GM18867 (cell line): ENCODE measurements at regions not wholly inside any gene's neighbourhood (a gene's known extent, or its start where the extent isn't known, plus 50 kb on each side); places are given as distances from the start of the nearest gene placed in this dataset.
"Not testable (repeated sequence)": the region's sequence is repeated elsewhere in the genome, so short reads cannot be mapped to it uniquely, and the experiment has no call there.

Experiments
- ATAC-seq: cut with Tn5 transposase; IDR thresholded peaks from one replicate; pipeline ENCODE4 v1.9.1; 2021; ENCODE audit warnings: mild to moderate bottlenecking, moderate library complexity; ENCODE audit not compliant: unreplicated experiment

DNA sequence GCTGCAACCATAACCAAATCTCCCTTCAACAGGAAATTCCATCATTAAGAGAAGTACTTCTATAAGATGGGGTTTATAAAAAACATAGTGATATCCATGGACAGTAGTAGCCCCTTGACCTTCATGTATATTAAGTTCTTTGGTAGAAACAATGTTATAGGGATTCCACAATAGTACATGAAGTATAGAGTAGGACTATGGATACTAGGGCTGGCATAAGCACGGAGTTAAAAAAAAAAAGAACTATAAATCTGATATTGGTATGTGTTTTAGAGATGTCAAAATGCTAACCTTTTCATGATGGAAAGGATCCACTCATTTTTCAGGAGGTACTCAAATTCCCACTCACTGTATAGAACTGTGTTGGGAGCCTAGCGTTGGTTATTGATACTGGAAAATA lies 337.6 kb downstream of the FGF10 start:
- no peak for ATAC-seq

DNA sequence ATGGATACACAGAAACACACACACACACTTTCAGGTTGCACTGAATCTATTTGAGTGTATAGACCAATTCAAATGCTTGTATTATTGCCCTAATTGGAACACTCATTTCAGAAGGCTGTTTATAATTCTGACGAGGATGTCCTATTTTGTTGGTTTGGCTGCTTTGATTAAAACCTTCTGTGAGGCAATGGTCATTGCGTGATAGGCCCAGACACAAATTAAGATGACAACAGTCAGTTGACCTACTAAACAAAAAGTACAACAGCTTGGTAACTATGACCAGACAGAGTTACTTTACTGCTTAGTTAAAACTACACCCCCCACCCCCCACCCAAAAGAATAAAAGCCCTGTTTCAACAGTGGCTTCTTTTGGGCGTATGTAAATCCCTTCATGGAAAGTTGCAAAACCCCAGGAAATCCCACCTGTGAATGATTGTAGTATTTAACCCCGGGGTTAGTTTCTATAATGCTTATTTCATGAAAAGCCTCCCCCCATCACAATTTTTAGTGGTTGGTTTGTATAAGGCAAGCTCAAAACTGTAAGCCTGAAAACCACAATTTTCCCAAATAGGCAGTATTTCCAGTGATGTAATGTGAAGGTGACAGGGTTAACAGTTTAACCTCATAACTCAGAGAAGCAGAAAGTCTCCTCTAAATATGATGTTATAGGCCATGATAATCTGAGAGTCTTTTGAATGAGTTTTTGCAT lies 340.8 kb downstream of the FGF10 start:
- peak; percentile 56 for ATAC-seq

DNA sequence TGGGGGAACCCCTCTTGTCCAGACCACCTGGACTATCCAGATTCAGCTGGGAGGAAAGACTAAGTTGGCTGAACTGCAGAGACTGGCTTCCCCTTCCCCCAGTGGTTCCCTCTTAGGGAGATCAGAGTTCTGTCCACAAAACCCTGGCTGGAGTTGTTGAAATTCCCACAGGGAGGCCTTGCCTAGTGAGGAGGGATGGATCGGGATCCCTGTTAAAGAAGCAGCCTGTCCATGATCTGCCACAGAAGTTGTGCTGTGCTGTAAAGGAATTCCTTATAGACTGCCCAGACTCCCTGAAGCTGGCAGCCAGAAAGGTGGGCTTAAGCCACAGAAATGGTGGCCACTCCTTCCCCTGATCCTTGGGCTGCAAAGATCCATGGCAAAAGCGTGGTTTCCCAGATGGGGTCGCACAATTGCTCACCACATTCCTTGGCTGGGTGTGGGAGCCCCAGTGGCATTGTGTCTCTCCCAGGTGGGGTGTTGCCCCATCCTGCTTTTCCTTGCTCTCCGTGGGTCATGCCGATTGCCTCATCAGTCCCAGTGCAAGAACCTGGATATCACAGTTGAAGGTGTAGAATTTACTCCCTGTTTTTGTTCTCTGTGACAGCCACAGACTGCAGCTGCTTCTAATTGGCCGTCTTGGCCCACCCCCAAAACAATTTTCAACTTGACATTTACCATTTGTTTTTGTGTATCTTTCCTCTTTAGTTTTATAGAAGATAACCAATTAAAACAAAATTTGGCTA lies 342.4 kb downstream of the FGF10 start:
- ATAC-seq: no peak

DNA sequence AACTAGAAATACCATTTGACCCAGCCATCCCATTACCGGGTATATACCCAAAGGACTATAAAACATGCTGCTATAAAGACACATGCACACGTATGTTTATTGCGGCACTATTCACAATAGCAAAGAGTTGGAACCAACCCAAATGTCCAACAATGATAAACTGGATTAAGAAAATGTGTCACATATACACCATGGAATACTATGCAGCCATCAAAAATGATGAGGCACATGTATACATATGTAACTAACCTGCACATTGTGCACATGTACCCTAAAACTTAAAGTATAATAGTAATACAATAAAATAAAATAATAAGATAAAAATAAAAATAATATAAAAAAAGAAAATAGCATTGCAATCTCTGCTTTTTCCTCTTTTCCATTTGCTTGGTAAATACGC lies 344.7 kb downstream of the FGF10 start:
- not testable (repeated sequence) for ATAC-seq

DNA sequence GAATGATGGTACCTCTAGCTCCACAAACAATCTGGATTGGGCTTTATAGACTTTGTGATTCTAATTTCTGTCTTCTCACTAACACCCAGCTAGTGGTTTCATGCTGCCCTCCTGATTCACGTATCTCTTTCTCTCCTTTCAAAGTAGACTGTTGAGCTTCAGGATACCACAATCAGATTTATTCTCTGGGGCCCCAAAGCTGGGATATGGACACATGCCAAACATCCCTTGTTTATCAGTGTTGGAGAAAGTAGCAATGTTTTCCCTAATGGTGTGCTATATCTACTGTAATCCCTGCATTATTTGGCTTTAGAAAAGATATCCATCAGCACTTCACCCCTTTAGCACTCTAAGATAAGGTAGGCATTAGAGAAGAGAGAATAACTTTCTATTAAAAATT lies 361.0 kb downstream of the FGF10 start:
- ATAC-seq: no peak

DNA sequence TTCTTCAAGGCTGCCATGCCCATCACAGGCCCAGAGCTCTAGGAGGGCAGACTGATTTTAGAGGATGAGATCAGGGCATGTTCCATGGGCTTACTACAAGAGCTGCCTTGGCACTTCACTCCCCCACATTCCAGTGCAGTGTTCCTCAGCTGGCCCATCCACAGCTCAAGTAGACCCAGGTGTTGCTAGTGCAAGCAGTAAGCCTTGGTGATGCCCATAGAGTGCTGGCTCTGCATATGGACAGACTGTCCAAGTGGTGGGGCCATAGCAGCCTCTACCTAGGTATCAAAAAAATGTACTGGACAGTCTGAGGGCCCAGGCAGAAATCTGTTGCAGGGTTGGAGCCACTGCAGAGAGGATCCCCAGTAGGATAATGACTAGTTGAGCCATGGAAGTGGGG lies 366.6 kb downstream of the FGF10 start:
- no peak for ATAC-seq

DNA sequence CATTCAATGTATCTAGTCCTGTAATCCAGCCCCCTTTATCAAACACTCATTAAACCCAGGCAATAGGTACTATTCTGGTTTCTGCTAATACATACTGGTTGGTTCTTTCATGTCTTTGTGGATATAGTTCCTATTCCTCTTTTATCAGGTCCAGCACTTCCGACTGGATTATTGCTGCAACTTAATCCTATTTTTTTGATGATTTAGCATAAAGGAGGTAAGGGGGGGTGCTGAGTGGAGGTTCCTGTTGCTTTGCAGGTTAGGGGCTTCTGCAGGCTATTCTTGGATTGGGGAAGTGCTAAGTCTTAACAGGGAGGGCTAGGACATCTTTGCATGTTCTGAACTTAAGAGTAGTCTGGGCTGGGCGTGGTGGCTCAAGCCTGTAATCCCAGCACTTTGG lies 377.7 kb downstream of the FGF10 start:
- no peak for ATAC-seq

DNA sequence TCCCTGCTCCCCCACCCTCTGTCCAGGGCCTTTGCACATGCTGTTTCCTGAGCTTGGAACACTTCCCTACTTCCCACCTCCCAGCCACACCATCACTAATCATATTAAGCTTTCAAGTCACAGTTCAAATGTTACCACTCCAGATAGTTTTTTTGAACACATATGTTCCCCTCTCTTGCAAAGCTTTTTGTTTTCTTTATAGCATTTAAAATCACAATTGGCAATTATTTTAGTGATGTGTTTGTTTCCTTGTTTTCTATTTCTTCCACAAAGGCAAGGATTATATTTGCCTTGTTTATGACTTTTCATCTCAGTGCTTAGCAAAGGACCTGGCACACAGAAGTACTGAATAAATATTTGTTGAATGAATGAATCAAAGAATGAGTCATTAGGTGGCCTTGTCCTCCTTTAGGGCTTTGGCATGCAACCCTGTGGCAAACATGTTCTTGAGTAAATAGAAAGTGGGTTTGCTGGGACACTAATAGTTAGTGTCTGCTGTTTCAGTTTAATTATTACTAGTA lies 386.8 kb downstream of the FGF10 start:
- no peak for ATAC-seq

DNA sequence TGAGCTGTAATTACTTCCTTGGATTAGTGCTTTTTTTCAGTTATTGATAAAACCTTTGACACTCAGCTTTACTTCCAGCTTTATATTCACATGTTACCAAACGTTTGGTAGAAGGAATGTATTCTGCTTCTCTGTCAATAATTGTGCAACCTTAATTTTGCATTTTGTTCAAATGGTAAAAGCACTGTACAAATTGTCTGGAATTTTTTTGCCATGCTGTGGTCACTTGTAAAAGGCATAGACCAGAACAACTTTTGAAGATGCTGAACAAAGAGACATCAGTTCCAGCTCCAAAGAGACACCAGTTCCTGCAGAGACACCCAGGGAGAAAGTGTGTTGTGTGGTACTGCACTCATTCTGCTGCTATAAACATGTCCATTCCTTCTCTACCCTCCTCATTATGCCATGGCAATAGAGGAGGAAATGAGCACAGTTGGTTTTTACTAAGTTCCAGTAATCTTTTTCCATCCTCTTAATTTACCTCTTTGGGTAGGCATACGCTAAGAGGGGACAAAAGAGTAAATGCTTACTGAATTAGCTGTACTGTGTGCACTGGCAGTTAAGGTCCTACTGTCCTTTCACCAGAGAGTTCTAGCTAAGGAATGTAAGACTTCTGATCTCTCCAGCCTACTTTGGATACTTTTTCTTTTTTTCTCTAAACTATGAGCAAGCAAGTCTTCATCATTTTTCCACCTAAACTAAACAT lies 387.4 kb downstream of the FGF10 start:
- ATAC-seq: no peak

DNA sequence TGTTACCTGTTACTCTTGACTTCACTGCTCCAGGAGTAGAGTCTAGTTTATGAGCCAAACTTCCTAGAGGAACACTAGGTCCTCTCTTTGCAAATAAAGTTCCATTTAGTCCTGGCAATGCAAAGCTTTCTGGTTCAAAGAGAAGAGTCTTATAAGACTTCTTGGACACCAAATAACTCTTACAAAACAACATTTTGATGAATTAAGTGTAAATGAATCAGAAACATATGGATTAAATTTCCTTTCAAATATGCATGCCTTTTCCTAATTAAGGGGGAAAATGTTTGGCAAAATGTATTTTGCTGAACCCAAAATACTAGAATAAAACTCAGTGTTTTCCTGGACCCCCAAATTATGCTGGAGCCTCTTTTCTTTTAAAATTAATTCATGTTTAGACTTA lies 388.0 kb downstream of the FGF10 start:
- ATAC-seq: no peak

DNA sequence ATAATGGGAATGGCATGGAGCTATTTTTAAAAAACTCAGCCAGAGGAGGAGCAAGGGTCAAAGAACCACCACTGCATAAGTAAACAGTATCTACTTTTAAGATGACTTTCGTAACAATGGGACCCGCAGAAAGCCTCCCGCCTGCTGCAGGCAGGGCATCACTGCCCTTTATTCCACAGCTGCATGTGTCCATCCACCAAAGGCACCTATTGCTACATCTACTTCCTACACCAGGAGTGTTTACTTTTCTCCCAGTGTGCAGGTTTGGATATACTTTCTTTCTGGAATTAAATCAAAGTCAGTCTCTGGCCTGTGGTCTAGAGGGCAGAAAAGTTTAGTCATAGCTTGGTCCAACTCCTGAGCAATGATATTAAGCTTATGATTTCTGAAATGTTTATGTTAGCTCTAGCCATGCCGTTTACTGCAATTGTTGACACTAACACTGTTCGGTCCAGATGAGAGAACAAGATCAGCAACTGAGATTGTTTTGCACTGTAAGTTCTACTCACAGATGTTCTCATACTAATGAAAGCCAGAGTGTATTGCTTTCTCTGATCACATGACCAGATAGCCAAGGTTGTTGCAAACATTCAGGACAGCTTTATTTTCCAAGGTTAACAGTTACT lies 391.5 kb downstream of the FGF10 start:
- ATAC-seq: no peak

DNA sequence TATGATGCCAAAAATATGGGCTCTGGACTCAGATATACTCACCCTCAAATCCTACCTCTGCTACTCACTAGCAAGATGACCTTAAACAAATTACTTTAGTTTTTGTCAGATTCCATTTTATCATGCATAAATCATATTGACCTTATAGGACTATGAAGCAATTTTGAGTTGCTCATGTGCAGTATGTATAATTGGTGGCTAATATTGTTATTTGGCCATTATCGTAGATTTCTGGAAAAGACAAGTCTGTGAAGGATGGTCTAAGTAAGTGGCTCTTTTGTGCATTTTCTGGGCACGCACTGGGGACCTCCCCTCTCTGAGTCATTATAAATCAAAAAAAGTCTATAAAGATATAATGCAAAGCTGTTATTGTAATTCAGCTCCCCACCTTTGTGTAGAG lies 393.0 kb downstream of the FGF10 start:
- no peak for ATAC-seq

DNA sequence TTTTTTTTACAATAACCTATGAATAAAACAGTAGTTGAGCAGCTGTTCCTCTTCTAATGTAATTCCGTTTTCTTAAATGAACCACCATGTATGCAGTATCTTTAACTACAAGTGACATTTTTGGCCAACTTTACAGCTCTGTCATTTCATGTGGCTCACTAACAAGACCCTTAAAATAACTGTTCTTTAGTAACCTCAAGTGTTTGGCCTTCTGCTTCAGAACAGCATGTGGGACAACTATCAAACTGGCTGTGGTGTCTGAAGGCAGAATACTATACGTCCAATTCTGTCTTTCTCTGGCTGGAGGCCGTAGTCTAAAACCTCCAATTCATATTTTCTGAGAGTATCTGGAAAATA lies 391.4 kb downstream of the NNT start:
- ATAC-seq: no peak

DNA sequence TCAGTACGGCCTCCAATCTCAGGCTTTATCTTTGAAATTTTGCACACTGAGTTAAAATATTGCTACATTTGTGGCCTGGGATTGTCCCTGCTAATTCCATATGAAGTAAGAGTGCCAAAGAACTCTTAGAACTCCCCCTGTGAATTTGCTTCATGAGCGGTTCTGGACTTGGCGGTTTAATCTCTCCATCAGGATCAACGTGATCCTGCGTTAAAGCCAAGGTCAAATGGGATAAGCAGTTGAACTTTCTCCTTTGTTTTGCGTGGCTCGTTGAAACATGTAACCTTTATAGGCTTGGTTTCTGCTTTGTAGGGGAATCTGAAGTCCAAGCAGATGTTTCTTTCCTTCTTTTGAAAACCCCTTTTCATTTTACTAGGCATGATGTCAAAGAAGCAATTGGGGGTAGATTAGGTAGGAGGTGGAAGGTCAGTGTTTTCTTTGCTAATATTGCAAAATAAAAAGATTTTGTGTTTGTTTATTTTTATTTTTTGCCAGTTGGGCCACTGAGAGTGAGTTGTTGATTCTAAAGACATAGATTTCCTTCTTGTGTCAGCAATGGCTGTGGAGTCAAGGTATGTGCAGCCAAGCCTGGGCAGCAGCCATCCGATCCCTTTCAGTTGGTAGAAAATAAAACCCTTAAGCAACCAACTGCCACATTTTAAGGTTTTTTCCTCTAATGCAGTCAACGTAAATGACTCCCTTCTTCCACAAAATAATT lies 390.8 kb downstream of the NNT start:
- ATAC-seq: no peak

DNA sequence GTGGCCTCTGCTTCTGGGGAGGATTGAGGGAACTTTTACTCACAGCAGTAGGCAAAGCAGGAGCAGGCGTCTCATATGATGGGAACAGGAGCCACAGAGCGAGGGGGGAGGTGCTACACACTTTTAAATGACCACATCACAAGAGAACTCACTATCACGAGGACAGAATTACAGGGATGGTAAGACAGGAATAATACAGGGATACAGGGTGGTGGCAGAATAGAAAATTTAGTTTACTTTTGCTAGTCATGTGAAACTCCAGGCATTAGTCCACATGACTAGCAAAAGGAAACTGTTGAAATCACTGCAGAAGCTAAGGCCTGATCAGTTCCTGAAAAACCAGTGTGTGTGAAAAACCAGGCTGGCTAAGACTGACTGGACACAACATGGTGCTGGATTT lies 382.4 kb downstream of the NNT start:
- no peak for ATAC-seq

DNA sequence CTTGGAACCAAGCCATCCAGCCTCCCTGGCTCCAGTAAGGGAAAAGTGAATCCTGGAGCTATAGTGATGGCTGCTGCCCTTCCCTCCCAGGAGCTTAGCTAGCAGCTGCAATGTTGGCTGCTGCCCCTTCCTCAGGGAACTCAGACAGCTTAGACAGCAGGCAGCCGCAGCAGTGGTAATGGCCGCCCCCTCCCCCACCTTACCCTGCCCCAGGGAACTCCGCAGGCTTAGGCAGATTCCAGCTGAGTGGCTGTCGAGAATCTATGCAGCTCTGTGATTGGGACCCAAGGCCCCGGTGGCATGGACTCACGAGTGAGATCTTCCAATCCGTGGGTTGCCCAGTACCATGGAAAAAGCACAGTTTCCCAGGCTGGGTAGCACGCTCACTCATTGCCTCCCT lies 378.6 kb downstream of the NNT start:
- no peak for ATAC-seq

DNA sequence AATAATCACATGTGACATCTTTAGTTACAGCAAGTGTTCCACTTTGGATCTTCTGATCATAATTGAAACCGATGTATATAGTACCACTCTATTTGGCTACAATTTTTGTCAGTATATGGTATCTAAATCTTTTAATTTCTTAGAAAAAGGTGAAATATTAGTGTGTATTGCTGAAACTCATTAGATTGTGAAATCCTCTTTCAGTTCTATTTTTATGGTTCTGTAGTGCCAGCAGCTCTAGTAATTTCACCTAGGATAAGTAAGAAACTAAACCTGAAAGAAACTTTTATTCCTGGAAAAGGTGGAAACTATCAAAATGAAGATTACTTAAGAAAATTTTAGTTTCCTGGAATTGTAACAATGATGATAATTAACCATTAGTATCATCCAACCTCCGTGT lies 370.9 kb downstream of the NNT start:
- no peak for ATAC-seq

DNA sequence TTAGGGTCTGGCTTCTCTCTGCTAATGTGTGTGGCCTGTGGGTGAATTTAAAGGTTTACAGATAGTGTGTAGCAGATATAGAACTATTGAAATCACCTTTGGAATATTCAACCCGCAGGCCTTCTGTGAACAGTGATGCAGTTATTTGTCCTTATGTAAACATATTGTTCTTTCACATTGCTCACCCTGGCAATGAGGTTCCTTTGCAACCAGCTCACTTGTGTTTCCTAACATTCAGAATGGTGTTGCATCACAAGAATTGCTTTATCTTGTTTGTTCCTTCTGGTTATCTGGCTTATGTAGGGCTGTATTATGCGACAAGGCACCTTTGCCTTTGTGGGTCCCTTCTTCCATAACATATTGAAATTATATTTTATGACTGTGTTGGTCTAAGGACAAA lies 370.3 kb downstream of the NNT start:
- ATAC-seq: no peak

DNA sequence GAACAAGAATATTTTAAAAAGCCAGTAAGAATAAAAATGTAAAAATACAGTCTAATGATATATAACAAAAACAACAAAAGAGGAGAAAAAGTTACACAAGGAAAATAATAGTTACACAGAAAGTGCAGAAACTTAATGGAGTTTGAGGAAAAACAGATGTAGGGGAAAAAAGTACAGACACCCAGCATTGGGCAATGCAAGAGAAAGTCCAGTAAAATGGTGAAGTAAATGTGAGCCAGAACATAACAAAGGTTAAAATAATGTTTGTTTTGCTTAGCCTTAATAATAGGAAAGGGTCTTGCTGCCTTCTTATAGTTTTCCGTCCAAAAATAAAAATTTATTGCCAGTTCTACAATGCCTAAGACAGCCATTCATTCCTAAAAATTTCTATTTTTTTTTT lies 364.2 kb downstream of the NNT start:
- ATAC-seq: no peak

DNA sequence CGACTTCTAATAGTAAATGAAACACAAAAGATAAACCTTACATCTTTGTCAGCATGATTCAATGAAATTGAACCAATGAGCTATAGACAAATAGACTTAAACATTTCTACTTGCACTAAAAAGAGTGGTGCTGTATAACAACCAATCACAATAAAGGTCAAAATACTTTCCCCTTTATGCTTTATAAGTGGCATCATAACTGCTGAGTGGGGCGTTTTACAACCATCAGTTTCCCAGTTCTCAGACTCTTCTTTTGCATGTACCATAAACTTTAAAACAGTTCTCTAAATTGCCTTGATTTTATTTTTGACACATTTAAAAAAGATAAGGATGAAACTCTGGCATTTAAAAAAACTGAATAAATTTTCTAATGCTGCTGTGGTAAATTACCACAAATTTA lies 356.2 kb downstream of the NNT start:
- no peak for ATAC-seq

DNA sequence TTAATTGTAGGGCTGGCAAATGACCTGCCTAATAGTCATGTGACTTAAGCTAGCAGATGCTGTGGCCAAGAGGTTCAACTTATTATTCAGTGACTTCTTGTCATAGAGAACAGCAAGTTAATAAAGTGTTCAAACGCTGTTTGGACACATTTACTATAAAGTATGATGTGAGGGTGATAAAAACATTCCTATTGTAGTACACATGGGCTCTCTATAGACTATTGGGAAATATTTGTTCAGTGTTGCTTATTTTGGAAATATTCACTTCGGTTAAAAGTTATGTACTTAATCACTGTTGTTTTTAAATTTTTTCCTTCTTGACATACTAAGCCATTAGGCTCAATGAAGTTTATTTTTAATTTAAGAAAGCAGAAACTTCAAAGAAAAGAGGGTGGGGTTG lies 345.0 kb downstream of the NNT start:
- ATAC-seq: no peak
